Astrocyte of the spinal cord (primary cell): ENCODE measurements at regions not wholly inside any gene's neighbourhood (a gene's known extent, or its start where the extent isn't known, plus 50 kb on each side); places are given as distances from the start of the nearest gene placed in this dataset.

Experiments used
- DNase-seq: peaks from one replicate; pipeline ENCODE4 v3.0.0; 2011; ENCODE audit warnings: low read depth, low spot score
- H3K4me3 ChIP-seq: 2 replicates; pipeline ENCODE4 v1.5.1; 2011; ENCODE audit warnings: low read depth, mild to moderate bottlenecking, low read length, moderate library complexity
- CTCF ChIP-seq: IDR thresholded peaks from 2 replicates; pipeline ENCODE4 v1.5.1; 2012; ENCODE audit warnings: low read depth, mild to moderate bottlenecking, low read length, inconsistent platforms
- in situ Hi-C: cut with HindIII; loops from 2 replicates; pipeline ENCODE4 v1.10.0; 2017; ENCODE audit warnings: low sequenced_read_pairs

DNA sequence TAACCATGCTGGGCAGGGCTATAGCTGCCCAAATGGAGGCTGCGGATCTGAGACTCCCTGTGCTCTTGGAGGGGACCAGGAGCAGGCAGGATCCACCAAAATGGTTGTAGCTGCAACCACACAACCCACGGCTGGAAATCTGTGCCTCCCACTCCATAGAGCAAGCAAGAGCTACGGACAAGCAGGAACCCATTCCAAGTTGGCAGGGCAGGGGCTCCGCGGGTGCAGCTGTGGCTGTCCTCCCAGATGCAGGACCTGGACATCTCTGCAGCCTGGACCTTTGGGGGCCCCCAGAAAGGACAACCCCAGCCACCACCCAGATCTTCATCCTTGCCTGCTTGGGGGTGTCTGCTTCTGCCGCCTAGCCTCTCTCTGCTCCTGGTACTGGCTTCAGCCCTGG lies 154.1 kb upstream of the TRAM1L1 start:
- no peak for TF ChIP-seq CTCF
- no peak overlapping the region for H3K4me3 ChIP-seq
- no peak for DNase-seq
- in situ Hi-C loops: no loop called here

DNA sequence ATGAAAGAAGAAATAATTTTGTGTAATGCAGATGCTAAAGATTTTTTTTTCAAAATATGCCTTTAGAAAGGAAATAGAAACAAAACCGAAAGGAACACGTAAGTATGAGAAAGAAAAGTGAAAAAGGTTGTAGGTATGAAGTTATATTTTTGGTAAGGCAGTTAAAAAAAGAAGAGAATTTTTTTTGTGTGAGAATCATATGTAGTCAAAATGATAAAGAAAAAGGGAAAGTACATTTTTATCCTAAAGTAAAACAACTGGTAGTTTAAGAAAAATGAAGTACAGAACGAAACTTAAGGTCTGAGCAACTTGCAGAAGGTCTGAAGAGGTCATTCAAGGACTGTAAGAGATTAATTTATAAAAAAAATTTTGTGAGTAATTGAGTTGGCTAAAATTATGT lies 164.0 kb upstream of the TRAM1L1 start:
- DNase-seq: no peak
- no peak overlapping the region for H3K4me3 ChIP-seq
- TF ChIP-seq CTCF: no peak
- in situ Hi-C loops: no loop called here

GRCh38 chr4:117264072-117264471 lies 178.7 kb upstream of the TRAM1L1 start:
- DNase-seq: no peak
- TF ChIP-seq CTCF: no peak
- H3K4me3 ChIP-seq: no peak overlapping the region
- in situ Hi-C loops: no loop called here

DNA sequence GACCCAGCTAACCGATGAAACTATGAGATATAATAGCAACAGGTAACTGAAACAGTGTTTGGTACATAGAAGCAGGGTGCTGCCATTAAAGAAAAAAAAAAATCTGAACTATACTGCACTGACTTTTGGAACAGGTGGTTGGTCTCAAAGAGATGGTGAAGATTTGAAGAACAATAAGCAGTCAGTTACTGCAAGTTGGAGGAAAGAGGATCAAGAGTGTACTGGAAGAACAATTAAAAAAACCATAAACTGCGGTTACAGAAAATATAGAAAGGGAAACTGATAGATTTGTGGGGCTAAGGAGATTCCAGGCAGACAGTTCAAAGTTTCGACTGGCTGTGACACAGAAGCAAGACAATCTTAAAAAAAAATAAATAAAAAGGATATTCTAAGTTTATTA lies 181.9 kb upstream of the TRAM1L1 start:
- no peak for DNase-seq
- no peak overlapping the region for H3K4me3 ChIP-seq
- in situ Hi-C loops: no loop called here
- TF ChIP-seq CTCF: no peak

DNA sequence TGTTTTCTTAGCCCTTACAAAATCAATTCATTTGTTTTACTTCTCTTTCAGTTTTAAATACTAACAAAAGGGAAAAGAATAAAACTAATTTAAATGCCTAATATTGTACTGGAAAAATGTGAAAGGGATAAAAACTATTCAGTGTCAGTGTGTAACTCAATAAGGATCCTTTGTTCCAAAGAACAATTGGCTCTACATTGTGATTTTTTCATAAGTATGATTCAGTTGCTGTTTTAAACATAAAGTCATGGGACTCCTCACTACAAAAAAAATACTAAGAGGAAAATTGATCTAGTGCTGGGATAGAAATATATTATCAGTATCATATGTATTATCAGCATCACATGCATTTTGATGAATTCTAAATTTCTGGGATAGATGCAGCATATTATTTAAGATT lies 199.4 kb upstream of the TRAM1L1 start:
- in situ Hi-C loops: no loop called here
- DNase-seq: no peak
- no peak for TF ChIP-seq CTCF
- H3K4me3 ChIP-seq: no peak overlapping the region

DNA sequence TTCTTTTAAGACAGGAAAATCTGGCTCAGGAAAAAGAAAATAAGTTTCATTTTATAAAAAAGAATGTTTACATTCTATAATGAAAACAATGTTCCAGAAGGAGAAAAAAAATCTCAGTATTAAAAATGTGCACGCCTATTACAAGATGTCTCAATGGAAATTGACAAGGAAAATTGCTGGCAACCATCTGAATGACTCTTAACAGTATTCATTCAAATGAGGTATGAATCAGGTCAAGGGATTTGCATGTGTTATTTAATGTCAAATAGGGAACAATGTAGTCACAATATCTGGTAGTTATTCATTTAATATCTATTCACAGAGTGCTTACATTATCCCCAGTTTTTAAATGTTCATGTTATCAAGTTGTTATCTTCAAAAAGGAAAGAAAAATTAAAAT lies 208.4 kb upstream of the TRAM1L1 start:
- TF ChIP-seq CTCF: no peak
- DNase-seq: no peak
- in situ Hi-C loops: no loop called here
- no peak overlapping the region for H3K4me3 ChIP-seq

GRCh38 chr4:117302226-117302625 lies 216.8 kb upstream of the TRAM1L1 start:
- DNase-seq: no peak
- in situ Hi-C loops: no loop called here
- H3K4me3 ChIP-seq: no peak overlapping the region
- no peak for TF ChIP-seq CTCF
